ENCODE measurements at regions not wholly inside any gene's neighbourhood (a gene's known extent, or its start where the extent isn't known, plus 50 kb on each side); places are given as distances from the start of the nearest gene placed in this dataset.
"Not testable (repeated sequence)": the region's sequence is repeated elsewhere in the genome, so short reads cannot be mapped to it uniquely, and the experiment has no call there.

DNA sequence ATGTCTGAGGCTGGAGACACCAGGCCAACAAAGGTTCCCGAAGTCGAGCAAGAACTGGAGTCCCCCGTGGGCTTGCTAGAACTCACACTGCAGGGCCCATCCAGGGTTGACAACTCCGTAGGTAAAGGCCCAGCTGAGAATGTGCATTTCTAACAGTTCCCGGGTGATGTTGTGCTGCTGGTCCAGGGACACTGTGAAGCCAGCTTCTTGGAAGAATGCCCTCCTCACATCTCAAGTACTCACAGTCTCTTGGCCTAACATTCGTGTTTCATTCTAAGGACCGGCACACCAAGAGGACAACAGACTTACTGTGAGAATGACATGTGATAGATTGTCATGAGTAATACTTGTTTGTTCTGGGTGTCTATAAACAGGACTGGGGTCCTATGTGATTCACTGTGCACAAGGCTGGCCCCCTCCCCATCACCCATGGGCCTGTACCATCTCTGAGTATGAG, 682.3 kb upstream of the IGFBP3 start:
- ChIA-PET POLR2A (no interaction called here), CTCF (interaction anchor here (1.0 to 3.3 kb wide), 2 partner anchors 9 to 12 kb away, joined by 3 to 10 read pairs; no protein-coding TSS in a partner anchor)
- no peak for DNase-seq (ENCODE audit: low read depth)

DNA sequence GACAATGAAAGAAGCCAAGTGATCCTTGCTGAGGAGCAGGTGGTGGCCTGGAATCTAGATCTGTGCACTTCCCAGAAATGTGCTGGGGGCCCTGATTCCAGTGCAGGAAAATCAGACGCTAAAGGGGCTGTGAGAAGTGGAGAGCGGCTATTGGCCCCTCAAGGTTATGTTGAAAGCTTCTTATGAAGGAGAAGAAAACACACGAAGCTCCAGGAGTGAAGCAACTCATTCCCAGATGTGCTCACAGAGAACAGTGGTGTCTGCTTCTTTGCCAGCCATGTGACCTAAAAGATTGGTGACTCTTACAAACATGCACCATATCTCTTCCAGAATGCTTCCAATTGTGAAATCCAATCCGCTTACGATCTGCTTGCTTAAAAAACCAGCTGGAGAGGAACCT, 679.3 kb upstream of the IGFBP3 start:
- ChIA-PET POLR2A (no interaction called here), CTCF (interaction anchor here (0.9 kb wide), 1 partner anchor 677 kb away, joined by 3 read pairs; no protein-coding TSS in a partner anchor)

More for the DNA sequence above, 682.3 kb upstream of the IGFBP3 start:
- Histone ChIP-seq H3K4me3 (ENCODE audit: low read depth, low read length) (no peak overlapping the region), H3K36me3 (ENCODE audit: control insufficient read depth, insufficient read depth, low read length) (no peaks in the 10 kb centered on the region), H3K27me3 (ENCODE audit: control insufficient read depth, insufficient read depth, low read length) (no peaks in the 10 kb centered on the region)
- TF ChIP-seq, protein P1, sequence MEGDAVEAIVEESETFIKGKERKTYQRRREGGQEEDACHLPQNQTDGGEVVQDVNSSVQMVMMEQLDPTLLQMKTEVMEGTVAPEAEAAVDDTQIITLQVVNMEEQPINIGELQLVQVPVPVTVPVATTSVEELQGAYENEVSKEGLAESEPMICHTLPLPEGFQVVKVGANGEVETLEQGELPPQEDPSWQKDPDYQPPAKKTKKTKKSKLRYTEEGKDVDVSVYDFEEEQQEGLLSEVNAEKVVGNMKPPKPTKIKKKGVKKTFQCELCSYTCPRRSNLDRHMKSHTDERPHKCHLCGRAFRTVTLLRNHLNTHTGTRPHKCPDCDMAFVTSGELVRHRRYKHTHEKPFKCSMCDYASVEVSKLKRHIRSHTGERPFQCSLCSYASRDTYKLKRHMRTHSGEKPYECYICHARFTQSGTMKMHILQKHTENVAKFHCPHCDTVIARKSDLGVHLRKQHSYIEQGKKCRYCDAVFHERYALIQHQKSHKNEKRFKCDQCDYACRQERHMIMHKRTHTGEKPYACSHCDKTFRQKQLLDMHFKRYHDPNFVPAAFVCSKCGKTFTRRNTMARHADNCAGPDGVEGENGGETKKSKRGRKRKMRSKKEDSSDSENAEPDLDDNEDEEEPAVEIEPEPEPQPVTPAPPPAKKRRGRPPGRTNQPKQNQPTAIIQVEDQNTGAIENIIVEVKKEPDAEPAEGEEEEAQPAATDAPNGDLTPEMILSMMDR (IDR thresholded peaks at IDR 0.05; ENCODE audit: insufficient read depth, low read depth, low read length): no peak

DNA sequence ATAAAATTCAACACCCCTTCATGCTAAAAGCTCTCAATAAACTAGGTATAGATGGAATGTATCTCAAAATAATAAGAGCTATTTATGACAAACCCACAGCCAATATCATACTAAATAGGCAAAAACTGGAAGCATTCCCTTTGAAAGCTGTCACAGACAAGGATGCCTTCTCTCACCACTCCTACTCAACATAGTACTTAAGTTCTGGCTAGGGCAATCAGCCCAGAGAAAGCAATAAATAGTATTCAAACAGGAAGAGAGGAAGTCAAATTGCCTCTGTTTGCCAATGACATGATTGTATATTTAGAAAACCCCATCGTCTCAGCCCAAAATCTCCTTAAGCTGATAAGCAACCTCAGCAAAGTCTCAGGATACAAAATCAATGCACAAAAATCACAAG, 673.8 kb upstream of the IGFBP3 start:
- DNase-seq (ENCODE audit: low read depth); H3K4me3 ChIP-seq (ENCODE audit: low read depth, low read length); H3K27me3 ChIP-seq (ENCODE audit: control insufficient read depth, insufficient read depth, low read length); H3K36me3 ChIP-seq (ENCODE audit: control insufficient read depth, insufficient read depth, low read length); CTCF ChIA-PET; POLR2A ChIA-PET: not testable (repeated sequence)

More for the DNA sequence above, 679.3 kb upstream of the IGFBP3 start:
- Histone ChIP-seq H3K36me3 (ENCODE audit: control insufficient read depth, insufficient read depth, low read length) (no peaks in the 10 kb centered on the region), H3K27me3 (ENCODE audit: control insufficient read depth, insufficient read depth, low read length) (no peaks in the 10 kb centered on the region), H3K4me3 (ENCODE audit: low read depth, low read length) (no peak overlapping the region)
- peak; percentile 41 for DNase-seq (ENCODE audit: low read depth)
- TF ChIP-seq, protein P1 (IDR thresholded peaks at IDR 0.05; ENCODE audit: insufficient read depth, low read depth, low read length): no peak

DNA sequence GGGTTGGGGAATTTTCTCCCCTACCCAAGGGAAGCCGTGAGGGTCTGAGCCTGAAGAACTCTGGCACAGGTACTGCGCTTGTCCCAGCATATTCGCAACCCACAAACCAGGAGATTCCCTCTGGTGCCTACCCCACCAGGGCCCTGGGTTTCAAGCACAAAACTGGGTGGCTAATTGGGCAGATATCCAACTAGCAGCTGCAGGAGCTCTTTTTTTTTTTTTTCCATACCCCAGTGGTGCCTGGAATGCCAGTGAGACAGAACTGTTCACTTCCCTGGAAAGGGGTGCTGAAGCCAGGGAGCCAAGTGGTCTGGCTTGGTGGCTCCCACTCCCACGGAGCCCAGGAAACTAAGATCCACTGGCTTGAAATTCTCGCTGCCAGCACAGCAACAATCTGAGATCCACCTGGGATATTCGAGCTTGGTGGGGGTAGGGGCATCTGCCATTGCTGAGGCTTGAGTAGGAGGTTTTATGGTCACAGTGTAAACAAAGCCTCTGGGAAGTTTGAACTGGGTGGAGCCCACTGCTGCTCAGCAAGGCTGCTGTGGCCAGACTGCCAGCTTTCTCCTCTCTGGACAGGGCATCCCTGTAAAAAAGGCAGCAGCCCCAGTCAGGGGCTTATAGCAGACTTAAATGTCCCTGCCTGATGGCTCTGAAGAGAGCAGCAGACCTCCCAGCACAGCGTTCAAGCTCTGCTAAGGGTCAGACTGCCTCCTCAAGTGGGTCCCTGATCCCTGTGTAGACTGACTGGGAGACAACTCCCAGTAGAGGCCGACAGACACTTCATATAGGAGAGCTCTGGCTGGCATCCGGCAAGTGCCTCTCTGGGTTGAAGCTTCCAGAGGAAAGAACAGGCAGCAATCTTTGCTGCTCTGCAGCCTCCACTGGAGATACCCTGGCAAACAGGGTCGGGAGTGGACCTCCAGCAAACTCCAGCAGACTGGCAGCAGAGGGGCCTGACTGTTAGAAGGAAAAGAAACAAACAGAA, 670.1 kb upstream of the IGFBP3 start:
- DNase-seq (ENCODE audit: low read depth); H3K36me3 ChIP-seq (ENCODE audit: control insufficient read depth, insufficient read depth, low read length); H3K27me3 ChIP-seq (ENCODE audit: control insufficient read depth, insufficient read depth, low read length); H3K4me3 ChIP-seq (ENCODE audit: low read depth, low read length); POLR2A ChIA-PET: not testable (repeated sequence)
- CTCF ChIA-PET: interaction anchor here (2.9 kb wide), 1 partner anchor 12 kb away, joined by 10 read pairs; no protein-coding TSS in a partner anchor

DNA sequence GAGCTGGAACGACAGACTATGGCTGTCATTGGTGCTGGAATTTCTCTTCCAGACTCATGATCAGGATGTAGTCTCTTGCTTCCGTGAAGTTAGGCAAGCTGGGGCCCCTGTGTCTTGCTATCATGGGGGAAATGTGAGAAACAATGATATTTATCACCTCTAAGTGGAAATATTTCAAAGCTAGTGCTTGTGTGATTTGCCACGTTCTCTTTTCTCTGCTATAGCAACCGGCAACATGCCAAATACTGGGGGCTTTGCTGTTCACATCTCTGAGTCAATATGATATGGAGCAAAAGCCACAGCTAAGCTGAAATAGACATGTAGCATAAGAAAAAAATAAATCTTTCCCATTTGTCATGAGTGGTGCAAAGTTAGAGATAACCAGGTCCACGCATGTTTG, 668.2 kb upstream of the IGFBP3 start:
- no peak for DNase-seq (ENCODE audit: low read depth)
- Histone ChIP-seq H3K27me3 (ENCODE audit: control insufficient read depth, insufficient read depth, low read length) (no peaks in the 10 kb centered on the region), H3K4me3 (ENCODE audit: low read depth, low read length) (no peak overlapping the region), H3K36me3 (ENCODE audit: control insufficient read depth, insufficient read depth, low read length) (no peaks in the 10 kb centered on the region)
- ChIA-PET CTCF (interaction anchor here (0.7 kb wide), 1 partner anchor 156 kb away, joined by 3 read pairs; no protein-coding TSS in a partner anchor), POLR2A (no interaction called here)
- TF ChIP-seq, protein P1 (IDR thresholded peaks at IDR 0.05; ENCODE audit: insufficient read depth, low read depth, low read length): no peak

DNA sequence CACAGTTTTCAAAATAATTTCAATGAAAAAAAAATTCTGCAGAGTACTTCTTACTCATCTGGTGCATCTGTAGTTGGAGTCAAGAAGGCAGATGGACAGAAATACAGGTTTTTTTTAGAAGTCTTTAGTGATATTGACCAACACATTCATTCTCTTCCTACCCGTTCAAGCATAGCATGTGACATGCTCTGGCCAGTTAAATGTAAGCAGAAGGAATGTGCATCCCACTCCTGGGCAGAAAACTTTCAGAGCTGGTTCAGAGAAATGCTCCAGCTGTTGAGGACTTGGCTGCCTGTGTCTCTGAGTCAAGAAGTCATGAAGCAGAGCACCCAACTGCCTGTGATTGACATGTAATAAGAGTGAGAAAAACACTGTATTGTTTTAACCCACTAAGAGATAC, 665.3 kb upstream of the IGFBP3 start:
- no peak for DNase-seq (ENCODE audit: low read depth)
- Histone ChIP-seq H3K27me3 (ENCODE audit: control insufficient read depth, insufficient read depth, low read length) (no peaks in the 10 kb centered on the region), H3K36me3 (ENCODE audit: control insufficient read depth, insufficient read depth, low read length) (no peaks in the 10 kb centered on the region), H3K4me3 (ENCODE audit: low read depth, low read length) (no peak overlapping the region)
- TF ChIP-seq, protein P1 (IDR thresholded peaks at IDR 0.05; ENCODE audit: insufficient read depth, low read depth, low read length): no peak
- ChIA-PET CTCF (interaction anchor here (0.8 kb wide), 1 partner anchor 69 kb away, joined by 3 read pairs; no protein-coding TSS in a partner anchor), POLR2A (no interaction called here)
